COLO829 (cell line): ENCODE measurements at regions not wholly inside any gene's neighbourhood (a gene's known extent, or its start where the extent isn't known, plus 50 kb on each side); places are given as distances from the start of the nearest gene placed in this dataset.

Source experiments
- DNase-seq: peaks from one replicate; pipeline ENCODE4 v3.0.0; 2012; ENCODE audit warnings: low spot score

DNA sequence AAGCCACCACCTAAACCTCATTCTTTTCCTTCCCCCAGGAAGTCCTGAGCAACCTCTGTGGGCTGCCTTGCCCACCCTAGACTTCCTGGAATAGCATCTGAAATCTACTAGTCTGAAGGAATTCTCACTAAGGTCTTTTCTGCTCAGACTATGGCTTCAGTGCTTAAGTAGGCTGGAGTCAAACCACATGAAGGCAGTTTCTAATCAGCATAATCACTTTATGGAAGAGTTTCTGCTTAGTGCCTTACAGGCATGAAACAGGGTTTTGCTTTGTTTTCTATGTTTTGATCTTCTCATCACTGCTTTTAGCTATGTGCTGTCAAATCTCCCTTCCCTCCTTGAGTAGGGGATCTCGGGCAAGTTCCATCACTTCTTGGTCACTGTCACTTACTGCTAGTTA is 117.7 kb downstream of the WT1 start:
- peak; percentile 14 for DNase-seq

DNA sequence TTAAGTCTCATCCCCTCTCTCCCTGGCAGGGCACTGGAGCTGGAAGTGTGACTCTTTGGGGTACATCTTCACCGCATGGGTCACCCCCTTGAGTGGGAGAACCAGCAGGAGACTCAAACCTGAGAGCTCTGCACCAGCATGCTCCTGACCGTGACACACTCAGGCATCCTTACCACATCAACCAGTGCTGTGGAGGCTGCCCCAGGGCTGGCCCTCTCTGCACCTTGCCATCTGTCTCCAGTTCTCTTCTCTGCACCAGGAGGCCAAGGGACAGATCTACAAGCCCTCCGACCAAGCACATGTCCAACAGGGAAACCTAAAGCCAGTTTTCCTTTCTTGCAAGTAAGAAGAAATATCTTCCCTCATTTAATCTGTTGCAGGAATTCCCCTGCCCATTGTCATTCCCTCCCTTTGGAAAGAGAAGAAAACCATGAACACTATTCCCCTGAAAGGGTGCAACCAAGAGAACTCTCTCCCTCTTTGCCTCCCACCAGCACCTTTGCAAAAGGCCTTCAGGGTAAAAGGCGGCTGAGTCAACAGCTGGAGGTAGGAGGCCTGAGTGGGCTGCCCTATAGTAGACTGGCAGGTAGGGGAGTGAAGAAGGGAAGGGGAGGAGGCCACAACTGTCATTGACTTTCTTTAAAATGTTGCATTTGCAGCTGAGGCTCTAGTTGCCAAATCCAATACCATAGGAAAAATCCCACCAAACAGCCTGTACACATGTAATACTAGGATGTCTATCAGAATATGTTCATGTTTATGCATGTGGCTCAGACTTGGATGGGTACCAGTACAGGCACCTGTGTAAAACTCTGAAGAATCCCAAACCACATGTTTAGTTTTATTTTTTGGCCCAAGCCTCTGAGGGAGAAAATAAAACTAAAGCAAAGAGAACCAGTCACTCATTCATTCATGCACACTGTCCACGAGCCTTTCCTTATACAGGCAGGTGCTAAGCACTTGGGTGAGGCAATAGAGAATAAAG is 117.0 kb downstream of the WT1 start:
- no peak for DNase-seq

DNA sequence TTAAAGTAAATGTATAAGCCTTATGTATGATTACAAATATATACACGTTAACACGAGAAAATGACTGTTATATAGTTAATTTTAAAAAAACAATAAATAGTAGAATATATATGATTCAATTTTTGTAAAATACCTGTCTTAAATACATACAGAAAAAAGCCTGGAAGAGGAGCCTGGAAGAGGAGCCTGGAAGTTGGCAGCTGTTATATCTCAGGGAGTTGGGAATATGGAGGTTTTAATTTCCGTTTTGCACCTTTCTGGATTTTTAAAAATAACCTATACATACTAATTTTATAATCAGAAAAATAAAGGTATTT is 111.6 kb downstream of the WT1 start:
- no peak for DNase-seq

DNA sequence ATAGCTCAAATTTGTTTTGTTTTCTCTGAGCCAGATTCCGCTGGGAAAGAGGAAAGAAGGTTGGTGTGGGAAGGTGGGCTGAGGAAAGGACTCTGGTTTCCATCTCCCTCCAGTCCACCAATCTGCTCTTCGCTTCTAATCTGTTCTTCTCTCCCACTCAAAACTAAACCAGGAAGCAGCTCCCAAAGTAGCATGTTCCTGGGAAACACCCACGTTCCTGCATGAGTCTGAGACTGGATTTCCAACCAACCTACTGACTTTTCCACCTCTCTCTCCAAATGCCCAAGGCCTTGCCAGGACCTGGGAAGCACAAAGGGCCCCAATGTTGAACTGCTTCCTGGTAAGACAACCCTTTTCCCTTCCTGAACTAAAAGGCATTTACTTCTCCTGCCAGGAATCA is 110.2 kb downstream of the WT1 start:
- DNase-seq: peak; percentile 27

DNA sequence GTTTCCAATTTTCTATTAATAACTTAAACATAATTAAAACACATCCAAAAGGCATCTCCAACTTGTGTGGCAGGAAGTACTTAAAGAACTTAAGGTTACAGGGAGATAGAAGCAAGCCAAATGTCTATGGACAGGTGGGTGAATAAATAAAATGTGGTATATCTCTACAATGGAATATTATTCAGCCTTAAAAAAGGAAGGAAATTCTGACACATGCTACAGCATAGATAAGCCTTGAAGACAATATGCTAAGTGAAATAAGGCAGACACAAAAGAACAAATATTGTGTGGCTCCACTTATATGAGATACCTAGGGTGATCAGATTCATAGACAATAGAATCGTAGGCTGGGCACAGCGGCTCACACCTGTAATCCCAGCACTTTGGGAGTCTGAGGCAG is 109.6 kb downstream of the WT1 start:
- no peak for DNase-seq

DNA sequence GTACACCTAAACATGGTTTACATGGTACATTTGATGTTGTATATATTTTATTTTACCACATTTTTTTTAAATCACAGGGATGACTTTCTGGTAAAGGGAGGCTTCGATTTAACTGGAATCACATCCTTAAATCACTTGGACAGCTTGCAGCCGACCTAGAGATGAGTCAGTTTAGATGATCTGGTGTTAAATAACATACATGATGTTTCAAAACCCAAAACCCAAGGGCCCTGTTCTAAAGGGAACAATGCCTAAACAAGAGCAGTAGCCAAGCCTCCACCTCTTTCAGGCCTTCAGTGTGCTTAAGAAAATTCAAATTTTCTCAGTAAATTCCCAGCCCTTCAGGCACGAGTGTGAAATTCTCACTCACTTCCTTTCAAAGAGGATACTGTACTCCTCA is 108.8 kb downstream of the WT1 start:
- DNase-seq: no peak

DNA sequence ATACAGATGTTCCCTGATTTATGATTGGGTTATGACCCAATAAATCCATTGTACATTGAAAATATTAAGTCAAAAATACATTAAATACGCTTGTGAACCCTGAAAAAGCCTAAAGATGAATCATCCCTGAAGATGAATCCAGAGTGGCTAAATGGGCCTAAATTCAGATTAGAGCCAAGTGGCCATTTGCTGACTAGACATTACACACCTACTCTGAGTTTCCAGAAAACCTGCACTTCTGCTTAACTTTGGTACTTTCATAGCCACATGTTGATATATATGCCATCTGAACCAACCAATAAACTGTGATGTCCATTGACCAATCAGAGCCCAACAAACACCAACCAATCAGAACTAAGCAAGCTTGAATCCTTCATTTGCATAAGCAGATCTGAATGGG is 106.9 kb downstream of the WT1 start:
- DNase-seq: no peak

DNA sequence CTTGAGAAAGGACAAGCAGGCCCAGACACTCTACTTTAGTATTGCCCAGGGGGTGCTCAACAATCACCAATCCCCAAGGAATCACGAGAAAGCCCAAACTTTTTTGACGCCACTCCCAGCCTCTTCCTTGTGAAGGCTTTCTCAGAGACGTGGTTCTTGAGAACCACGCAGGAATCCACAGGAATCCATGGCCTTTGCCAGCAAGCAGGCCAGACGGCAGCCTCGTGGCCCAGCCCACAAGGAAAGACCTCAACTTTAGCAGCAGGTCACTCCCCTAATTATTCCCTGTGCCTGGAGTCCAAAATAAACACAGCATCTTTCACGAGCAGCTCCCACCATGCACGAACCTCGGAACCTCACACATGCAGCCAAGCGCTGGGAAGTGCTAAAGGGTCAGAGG is 104.2 kb downstream of the WT1 start:
- DNase-seq: no peak

DNA sequence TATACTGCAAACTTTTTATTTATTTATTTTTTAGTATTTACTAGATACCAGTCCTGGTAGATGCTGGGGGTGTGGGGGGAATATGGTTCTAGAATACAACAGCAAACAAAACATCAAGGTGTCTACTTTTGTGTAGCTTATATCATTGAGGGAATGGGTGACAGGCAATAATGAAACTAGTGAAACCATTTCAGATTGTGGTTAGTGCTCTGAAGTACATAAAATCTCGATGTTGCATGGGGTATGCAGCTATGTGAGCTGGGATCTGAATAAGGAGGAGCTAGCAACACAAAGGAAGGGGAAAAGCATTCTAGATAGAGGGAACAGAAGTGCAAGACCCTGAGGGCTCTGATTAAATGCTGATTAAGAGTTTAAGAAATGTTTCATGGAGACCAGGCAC is 103.5 kb downstream of the WT1 start:
- DNase-seq: no peak

DNA sequence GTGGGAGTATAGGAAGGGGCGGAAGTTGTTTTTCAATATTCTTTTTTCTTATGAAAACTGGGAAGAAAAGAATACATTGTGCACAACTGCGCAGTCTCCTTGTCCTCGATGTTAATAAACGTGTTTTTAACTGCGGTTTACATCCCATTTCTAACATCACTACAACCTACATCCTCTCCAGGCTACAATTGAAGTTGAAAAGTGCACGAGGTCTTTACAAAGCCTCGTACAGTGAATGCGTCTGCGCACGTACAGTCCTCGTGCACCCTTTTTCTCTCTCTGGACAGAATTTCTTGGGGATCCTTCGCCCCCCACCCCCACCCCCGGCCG is 102.4 kb downstream of the WT1 start:
- no peak for DNase-seq

DNA sequence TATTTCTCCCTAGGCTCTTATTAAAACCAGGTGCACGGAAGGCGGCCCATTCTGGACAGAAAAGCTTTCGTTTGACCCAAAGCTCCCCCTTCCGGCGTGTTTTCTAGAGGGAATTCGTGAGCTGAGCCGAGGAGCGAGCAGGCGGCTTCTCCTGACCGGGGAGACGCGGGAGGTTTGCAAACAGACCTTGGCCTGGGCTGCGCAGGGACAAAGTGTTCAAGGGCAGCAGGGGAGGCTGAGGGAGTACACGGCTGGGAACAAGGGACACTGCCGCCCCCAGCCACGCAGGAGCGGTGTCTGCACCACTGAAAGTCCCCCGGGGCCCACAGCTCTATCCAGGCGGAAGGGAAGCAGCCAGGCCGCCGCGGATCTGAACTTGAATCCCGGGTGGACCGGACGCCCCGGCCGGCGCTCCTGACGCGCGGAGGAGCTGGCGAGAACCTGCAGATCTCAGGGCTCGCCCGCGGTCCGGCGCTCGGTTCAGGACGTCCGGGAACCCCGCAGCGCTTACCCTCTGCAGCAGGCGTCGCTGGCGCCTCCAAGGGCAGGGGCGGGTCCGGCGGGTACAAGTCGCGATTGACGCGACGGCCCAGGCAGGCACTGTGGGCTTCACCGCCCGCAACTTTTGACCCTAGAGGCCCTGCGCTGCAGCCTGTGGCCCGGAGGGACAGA is 101.9 kb downstream of the WT1 start:
- DNase-seq: no peak

DNA sequence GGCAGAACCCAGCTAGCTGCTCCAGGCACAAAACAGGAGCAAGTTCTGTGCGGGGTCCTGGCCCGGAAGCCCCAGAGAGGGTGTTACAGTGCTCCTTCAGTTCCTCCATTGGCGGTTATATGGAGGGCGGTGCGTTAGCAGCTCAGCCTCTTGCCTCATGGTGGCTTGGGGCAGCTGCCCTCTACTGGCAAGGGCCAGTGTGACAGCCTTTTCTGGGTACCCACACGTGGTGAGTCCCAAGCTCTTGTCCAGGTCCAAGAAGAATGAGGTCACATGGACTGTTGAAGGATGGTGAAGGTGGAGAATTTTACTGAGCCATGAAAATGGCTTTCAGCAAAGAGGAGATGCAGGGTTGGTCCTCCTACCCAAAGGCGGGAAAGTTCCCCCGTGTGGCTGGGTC is 100.5 kb downstream of the WT1 start:
- no peak for DNase-seq
